ENCODE measurements at regions not wholly inside any gene's neighbourhood (a gene's known extent, or its start where the extent isn't known, plus 50 kb on each side); places are given as distances from the start of the nearest gene placed in this dataset.

- no CpG with 5 or more reads among the region's 1 CpG for WGBS (ENCODE audit: insufficient coverage)
- H3K36me3 ChIP-seq (ENCODE audit: control insufficient read depth, insufficient read depth, low read length): no peaks in the 10 kb centered on the region
- no peaks in the 10 kb centered on the region for H3K27me3 ChIP-seq (ENCODE audit: control insufficient read depth, insufficient read depth, low read length)
- DNase-seq (ENCODE audit: low read depth in 4 of 6, low spot score in 6 of 6): no peak
- H3K4me3 ChIP-seq (ENCODE audit: low read depth, low read length): no peak overlapping the region
- H3K4me1 ChIP-seq (ENCODE audit: control insufficient read depth, insufficient read depth, low read length): no peaks in the 10 kb centered on the region
- H3K27ac ChIP-seq (ENCODE audit: low read depth, low read length): no peak overlapping the region
- H3K9me3 ChIP-seq (ENCODE audit: control insufficient read depth, insufficient read depth, low read length): no peaks in the 10 kb centered on the region
Observed at GRCh38 chr2:16258350-16258749, 318.0 kb downstream of the MYCN start.

GRCh38 chr2:16257322-16258028 lies 317.1 kb downstream of the MYCN start:
- Histone ChIP-seq H3K27ac (ENCODE audit: low read depth, low read length) (no peak overlapping the region), H3K36me3 (ENCODE audit: control insufficient read depth, insufficient read depth, low read length) (no peaks in the 10 kb centered on the region), H3K4me3 (ENCODE audit: low read depth, low read length) (no peak overlapping the region), H3K9me3 (ENCODE audit: control insufficient read depth, insufficient read depth, low read length) (no peaks in the 10 kb centered on the region), H3K4me1 (ENCODE audit: control insufficient read depth, insufficient read depth, low read length) (no peaks in the 10 kb centered on the region), H3K27me3 (ENCODE audit: control insufficient read depth, insufficient read depth, low read length) (no peaks in the 10 kb centered on the region)
- 100% methylated on average over 4 of the region's 6 CpGs for WGBS (ENCODE audit: insufficient coverage)
- DNase-seq (ENCODE audit: low read depth in 4 of 6, low spot score in 6 of 6): no peak

- WGBS (ENCODE audit: insufficient coverage): 70% methylated on average over 1 of the region's 6 CpGs
- Histone ChIP-seq H3K27me3 (ENCODE audit: control insufficient read depth, insufficient read depth, low read length) (no peaks in the 10 kb centered on the region), H3K4me3 (ENCODE audit: low read depth, low read length) (no peak overlapping the region), H3K4me1 (ENCODE audit: control insufficient read depth, insufficient read depth, low read length) (peaks cover 6% of the 10 kb centered on the region), H3K27ac (ENCODE audit: low read depth, low read length) (no peak overlapping the region), H3K9me3 (ENCODE audit: control insufficient read depth, insufficient read depth, low read length) (no peaks in the 10 kb centered on the region), H3K36me3 (ENCODE audit: control insufficient read depth, insufficient read depth, low read length) (no peaks in the 10 kb centered on the region)
- no peak for DNase-seq (ENCODE audit: low read depth in 4 of 6, low spot score in 6 of 6)
Observed at GRCh38 chr2:16256601-16257321, 316.4 kb downstream of the MYCN start.

GRCh38 chr2:16255120-16255519 lies 314.8 kb downstream of the MYCN start:
- Histone ChIP-seq H3K36me3 (ENCODE audit: control insufficient read depth, insufficient read depth, low read length) (no peaks in the 10 kb centered on the region), H3K9me3 (ENCODE audit: control insufficient read depth, insufficient read depth, low read length) (no peaks in the 10 kb centered on the region), H3K4me1 (ENCODE audit: control insufficient read depth, insufficient read depth, low read length) (peaks cover 12% of the 10 kb centered on the region), H3K27me3 (ENCODE audit: control insufficient read depth, insufficient read depth, low read length) (no peaks in the 10 kb centered on the region), H3K4me3 (ENCODE audit: low read depth, low read length) (no peak overlapping the region), H3K27ac (ENCODE audit: low read depth, low read length) (no peak overlapping the region)
- WGBS (ENCODE audit: insufficient coverage): no CpG with 5 or more reads among the region's 4 CpGs
- DNase-seq (ENCODE audit: low read depth in 4 of 6, low spot score in 6 of 6): no peak

GRCh38 chr2:16254356-16254965 lies 314.1 kb downstream of the MYCN start:
- no peaks in the 10 kb centered on the region for H3K9me3 ChIP-seq (ENCODE audit: control insufficient read depth, insufficient read depth, low read length)
- WGBS (ENCODE audit: insufficient coverage): no CpG with 5 or more reads among the region's 3 CpGs
- no peak for DNase-seq (ENCODE audit: low read depth in 4 of 6, low spot score in 6 of 6)
- H3K4me1 ChIP-seq (ENCODE audit: control insufficient read depth, insufficient read depth, low read length): peaks cover 19% of the 10 kb centered on the region
- no peaks in the 10 kb centered on the region for H3K27me3 ChIP-seq (ENCODE audit: control insufficient read depth, insufficient read depth, low read length)
- H3K4me3 ChIP-seq (ENCODE audit: low read depth, low read length): no peak overlapping the region
- H3K27ac ChIP-seq (ENCODE audit: low read depth, low read length): no peak overlapping the region
- H3K36me3 ChIP-seq (ENCODE audit: control insufficient read depth, insufficient read depth, low read length): no peaks in the 10 kb centered on the region

GRCh38 chr2:16253291-16253690 lies 312.9 kb downstream of the MYCN start:
- Histone ChIP-seq H3K4me3 (ENCODE audit: low read depth, low read length) (no peak overlapping the region), H3K4me1 (ENCODE audit: control insufficient read depth, insufficient read depth, low read length) (peaks cover 22% of the 10 kb centered on the region), H3K36me3 (ENCODE audit: control insufficient read depth, insufficient read depth, low read length) (no peaks in the 10 kb centered on the region), H3K9me3 (ENCODE audit: control insufficient read depth, insufficient read depth, low read length) (no peaks in the 10 kb centered on the region), H3K27ac (ENCODE audit: low read depth, low read length) (no peak overlapping the region), H3K27me3 (ENCODE audit: control insufficient read depth, insufficient read depth, low read length) (no peaks in the 10 kb centered on the region)
- WGBS (ENCODE audit: insufficient coverage): 93% methylated on average over 3 of the region's 3 CpGs
- DNase-seq (ENCODE audit: low read depth in 4 of 6, low spot score in 6 of 6): no peak

- Histone ChIP-seq H3K27ac (ENCODE audit: low read depth, low read length) (no peak overlapping the region), H3K4me3 (ENCODE audit: low read depth, low read length) (no peak overlapping the region), H3K36me3 (ENCODE audit: control insufficient read depth, insufficient read depth, low read length) (no peaks in the 10 kb centered on the region), H3K9me3 (ENCODE audit: control insufficient read depth, insufficient read depth, low read length) (no peaks in the 10 kb centered on the region), H3K27me3 (ENCODE audit: control insufficient read depth, insufficient read depth, low read length) (no peaks in the 10 kb centered on the region), H3K4me1 (ENCODE audit: control insufficient read depth, insufficient read depth, low read length) (peaks cover 22% of the 10 kb centered on the region)
- 86% methylated on average over 1 of the region's 1 CpG for WGBS (ENCODE audit: insufficient coverage)
- no peak for DNase-seq (ENCODE audit: low read depth in 4 of 6, low spot score in 6 of 6)
Observed at GRCh38 chr2:16252891-16253290, 312.5 kb downstream of the MYCN start.

GRCh38 chr2:16252251-16252650 lies 311.9 kb downstream of the MYCN start:
- no peaks in the 10 kb centered on the region for H3K36me3 ChIP-seq (ENCODE audit: control insufficient read depth, insufficient read depth, low read length)
- 65% methylated on average over 8 of the region's 9 CpGs for WGBS (ENCODE audit: insufficient coverage)
- no peak for DNase-seq (ENCODE audit: low read depth in 4 of 6, low spot score in 6 of 6)
- H3K4me3 ChIP-seq (ENCODE audit: low read depth, low read length): no peak overlapping the region
- no peaks in the 10 kb centered on the region for H3K27me3 ChIP-seq (ENCODE audit: control insufficient read depth, insufficient read depth, low read length)
- H3K27ac ChIP-seq (ENCODE audit: low read depth, low read length): no peak overlapping the region
- H3K4me1 ChIP-seq (ENCODE audit: control insufficient read depth, insufficient read depth, low read length): peaks cover 22% of the 10 kb centered on the region
- no peaks in the 10 kb centered on the region for H3K9me3 ChIP-seq (ENCODE audit: control insufficient read depth, insufficient read depth, low read length)

GRCh38 chr2:16251511-16252225 lies 311.3 kb downstream of the MYCN start:
- peaks cover 22% of the 10 kb centered on the region for H3K4me1 ChIP-seq (ENCODE audit: control insufficient read depth, insufficient read depth, low read length)
- H3K36me3 ChIP-seq (ENCODE audit: control insufficient read depth, insufficient read depth, low read length): no peaks in the 10 kb centered on the region
- H3K4me3 ChIP-seq (ENCODE audit: low read depth, low read length): no peak overlapping the region
- peak in 2 of 6 donors; percentile 30 to 56 for DNase-seq (ENCODE audit: low read depth in 4 of 6, low spot score in 6 of 6)
- H3K27ac ChIP-seq (ENCODE audit: low read depth, low read length): no peak overlapping the region
- no peaks in the 10 kb centered on the region for H3K27me3 ChIP-seq (ENCODE audit: control insufficient read depth, insufficient read depth, low read length)
- 38% methylated on average over 4 of the region's 8 CpGs for WGBS (ENCODE audit: insufficient coverage)
- no peaks in the 10 kb centered on the region for H3K9me3 ChIP-seq (ENCODE audit: control insufficient read depth, insufficient read depth, low read length)

Measured in spinal cord (tissue), 9 donors.